SU-DHL-6 (cell line): ENCODE measurements at regions not wholly inside any gene's neighbourhood (a gene's known extent, or its start where the extent isn't known, plus 50 kb on each side); places are given as distances from the start of the nearest gene placed in this dataset.

ENCODE experiments used
- CTCF ChIP-seq: fragments of 200-600 bp; sonication (generic); IDR thresholded peaks from one replicate; pipeline ENCODE4 v1.5.1; 2017; ENCODE audit warnings: antibody characterized with exemption, mild to moderate bottlenecking, low read length, moderate library complexity; ENCODE audit not compliant: insufficient read depth, poor library complexity, severe bottlenecking
- EZH2phosphoT487 ChIP-seq: fragments of 200-600 bp; sonication (generic), shearing (Covaris generic); conservative IDR thresholded peaks from 2 replicates; pipeline ENCODE4 v1.6.1; 2018; ENCODE audit warnings: mild to moderate bottlenecking, antibody characterized with exemption, low read length, moderate library complexity, mixed read lengths

- TF ChIP-seq CTCF = no peak
- TF ChIP-seq EZH2phosphoT487 = no peak
These were observed 361.2 kb downstream of the SLC6A15 start for GRCh38 chr12:84551373-84551772.
